T follicular helper cell (primary cell): ENCODE measurements at regions not wholly inside any gene's neighbourhood (a gene's known extent, or its start where the extent isn't known, plus 50 kb on each side); places are given as distances from the start of the nearest gene placed in this dataset.

Source experiments
- DNase-seq: peaks from one replicate; pipeline ENCODE4 v3.0.0-alpha.2; 2020; ENCODE audit warnings: low read depth

DNA sequence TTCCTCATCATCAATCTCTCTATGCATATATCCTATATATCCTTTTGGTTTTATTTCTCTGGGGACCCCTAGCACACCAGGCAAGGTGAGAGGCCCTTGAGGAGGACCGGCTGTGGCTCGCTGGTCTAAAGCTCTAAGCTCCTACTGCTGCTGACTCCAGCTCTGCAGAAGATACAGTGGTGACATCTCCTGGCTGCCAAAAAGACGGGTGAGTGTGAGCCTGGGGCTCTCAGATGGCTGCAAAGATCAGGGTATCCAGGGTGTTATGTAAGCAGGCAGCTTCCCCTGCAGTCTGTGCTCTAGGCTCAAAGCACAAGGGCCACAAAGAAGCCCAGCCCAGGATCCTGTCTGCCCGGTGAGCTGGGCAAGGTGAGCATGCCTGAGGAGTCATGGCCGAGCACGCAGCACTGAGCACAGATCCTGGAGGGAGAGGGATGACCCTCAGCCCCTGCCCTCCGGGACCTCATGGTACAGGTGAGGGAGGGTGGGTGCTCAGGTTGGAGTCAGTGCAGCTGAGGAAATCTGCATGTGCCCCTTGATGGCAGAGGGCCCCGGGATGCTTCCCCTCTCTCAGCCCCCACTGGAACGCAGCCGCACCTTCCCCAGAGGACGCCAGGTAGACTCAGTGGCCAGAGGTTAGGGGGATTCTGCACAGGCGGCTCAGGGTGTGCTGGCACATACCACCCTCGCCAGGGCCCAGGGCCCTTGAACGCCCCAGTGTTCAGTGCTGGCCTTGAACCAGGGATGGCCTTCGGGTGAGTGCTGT is 95.4 kb upstream of the INSIG1 start:
- no peak for DNase-seq

DNA sequence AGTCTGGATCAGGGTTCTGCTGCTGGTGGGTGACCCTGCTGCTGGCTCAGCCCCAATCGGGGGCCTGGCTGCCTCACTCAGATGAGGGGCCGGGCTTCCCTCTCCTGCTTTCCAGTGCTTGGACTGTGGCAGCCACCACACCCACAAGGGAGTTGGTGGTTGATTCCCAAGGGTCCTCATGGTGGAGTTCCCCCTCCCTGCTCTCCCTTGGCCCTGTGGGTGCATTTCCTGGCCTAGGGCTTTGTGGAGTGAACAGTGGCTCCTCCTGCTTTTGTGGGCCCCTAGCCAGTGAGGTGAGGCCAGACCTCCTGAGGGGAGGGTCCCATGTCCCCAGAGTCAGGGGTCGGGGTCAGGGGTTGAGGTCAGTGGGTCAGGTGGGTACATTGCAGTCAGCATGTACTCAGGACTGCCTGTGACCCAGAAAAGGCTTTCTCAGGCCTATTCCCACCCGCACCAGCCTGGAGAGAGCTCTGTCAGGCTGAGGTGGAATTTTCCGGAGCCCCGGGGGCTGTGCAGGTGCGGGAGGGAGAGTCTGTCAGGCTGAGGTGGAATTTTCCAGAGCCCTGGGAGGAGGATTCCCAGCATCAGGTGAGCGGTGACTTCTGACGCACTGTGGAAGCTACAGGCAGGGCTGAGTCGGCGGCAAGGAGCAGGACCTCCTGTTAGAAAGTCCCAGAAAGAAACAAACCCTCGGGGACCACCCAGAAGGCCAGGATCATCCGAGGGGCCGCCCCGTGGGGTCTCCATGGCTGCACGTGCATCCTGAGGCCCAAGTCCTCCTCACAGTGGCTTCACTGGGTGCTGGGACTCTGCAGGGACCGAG is 94.4 kb upstream of the INSIG1 start:
- no peak for DNase-seq

DNA sequence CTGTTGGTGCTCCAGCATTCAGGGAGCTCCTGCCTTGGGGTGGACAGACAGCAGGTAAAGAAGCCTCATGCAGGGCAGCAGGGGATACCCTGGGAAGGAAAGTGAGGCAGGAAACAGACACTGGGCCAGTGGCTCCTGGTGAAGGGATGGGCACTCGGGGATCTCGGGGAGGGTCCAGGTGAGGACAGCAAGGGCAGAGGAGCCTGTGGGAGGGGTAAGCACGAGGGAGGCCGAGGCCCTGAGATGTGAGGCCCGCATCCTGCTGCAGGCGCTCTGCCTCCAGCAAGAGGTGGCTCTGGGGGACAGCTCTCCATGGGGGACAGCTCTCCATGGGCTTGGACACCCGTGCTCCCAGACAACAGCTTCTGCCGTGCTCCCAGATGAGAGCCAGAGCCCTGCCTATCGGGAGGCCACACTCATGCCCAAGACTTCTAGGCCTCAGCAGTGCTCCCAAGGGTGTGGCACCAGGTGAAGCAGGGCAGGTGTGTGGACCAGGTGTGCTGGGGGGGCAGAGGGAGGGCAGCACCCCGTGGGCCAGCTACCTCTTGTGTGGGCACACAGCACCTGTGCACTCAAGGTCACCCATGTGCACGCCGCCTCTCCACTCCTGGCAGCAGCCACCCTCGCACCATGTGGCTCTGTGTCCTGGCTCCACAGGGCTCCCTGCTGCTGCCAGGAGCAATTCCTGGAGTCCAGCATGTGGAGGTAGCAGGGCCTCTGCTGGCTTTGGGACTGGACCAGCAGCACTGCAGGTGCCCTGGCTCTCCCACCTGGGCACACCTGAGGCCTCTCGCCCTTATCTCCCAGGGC is 93.6 kb upstream of the INSIG1 start:
- DNase-seq: no peak

DNA sequence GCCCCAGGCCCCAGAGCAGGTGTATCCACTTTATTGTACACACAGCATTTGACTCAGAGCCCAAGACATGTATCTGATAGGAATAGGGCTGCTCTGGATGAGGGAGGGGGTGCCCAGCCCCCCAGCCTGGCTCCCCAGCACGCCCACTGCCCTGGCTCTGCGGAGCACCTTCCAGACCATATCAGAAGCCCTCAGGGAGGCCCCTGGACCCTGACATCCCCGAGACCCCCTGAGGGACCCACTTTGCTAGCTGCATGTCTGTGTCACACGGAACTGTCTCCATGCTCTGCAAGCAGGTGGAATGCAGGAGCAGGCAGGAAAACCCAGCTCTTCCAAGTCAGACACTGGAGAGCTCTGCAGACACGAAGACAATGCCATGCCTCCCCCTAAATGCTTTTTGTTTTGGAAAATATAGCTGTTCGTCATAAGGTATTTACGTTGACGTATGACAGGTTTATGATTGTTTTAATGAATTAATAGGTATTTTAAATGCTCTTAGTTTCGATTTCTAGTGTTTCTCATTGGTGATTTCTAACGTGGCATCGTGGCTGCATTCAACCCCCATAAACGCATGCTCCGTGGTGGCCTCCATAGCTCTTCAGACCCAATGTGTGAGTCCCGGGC is 92.8 kb upstream of the INSIG1 start:
- no peak for DNase-seq

DNA sequence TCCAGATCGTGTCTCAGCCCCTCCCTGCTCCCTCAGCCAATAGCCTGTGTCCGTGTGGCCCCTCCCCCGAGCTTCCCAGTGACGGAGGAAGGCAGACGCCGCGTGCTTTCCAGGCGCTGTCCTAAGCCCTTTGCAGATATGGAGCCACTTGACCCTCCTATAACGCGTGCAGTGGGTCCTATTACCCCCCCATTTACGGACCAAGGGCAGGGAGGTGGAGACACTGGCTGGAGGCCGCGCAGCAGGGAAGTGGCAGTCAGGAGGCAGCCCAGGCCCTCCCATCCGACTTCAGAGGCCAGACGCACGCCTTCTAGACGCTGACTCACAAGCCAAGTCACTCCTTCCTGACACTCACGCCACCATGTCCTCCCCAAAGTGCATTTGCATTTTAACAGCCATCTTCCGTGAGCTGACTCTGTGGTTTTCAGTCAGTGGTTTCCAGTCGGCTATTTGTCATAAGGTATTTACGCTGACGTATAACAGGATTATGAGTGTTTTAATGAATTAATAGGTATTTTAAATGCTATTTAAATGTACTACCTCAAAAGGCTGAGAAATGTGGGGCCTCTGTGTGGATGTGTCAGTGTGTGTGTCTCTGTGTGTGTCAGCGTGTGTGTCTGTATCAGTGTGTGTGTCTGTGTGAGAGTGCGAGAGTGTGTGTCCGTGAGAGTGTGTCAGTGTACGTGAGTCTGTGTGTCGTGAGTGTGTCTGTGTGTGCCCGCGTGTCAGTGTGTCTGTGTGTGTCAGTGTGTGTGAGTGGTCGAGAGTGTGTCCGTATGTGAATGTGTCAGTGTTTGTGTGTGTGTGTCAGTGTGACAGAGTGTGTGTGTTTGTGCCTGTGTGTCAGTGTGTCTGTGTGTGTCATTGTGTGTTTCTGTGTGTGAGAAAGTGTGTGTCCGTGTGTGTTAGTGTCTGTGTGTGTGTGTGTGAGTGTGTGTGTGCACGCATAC is 92.0 kb upstream of the INSIG1 start:
- DNase-seq: peak; percentile 81

DNA sequence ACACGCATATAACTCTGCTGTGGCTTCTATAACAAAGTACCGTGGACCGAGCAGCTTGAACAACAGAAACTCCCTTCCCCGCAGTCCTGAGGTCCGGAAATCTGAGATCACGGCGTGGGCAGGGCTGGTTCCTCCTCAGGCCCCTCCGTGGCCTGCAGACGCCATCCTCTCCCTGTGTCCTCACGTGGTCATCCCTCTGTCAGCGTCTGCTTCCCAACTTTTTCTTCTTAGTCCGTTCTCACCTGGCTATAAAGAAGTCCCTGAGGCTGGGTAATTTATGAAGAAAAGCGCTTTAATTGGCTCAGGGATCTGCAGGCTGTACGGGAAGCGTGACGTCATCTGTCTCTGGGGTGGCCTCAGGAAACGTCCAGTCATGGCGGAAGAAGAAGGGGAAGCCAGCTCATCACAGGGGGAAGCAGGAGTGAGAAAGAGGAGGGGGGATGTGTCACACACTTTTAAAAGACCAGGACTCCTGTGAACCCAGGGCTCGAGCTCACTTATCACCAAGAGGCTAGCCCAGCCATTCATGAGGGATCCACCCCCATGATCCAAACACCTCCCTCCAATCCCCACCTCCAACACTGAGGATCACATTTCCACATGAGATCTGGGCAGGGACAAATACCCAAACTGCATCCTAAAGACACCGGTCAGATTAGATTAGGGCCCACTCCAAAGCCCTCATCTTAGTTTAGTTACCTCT is 91.2 kb upstream of the INSIG1 start:
- peak; percentile 47 for DNase-seq

DNA sequence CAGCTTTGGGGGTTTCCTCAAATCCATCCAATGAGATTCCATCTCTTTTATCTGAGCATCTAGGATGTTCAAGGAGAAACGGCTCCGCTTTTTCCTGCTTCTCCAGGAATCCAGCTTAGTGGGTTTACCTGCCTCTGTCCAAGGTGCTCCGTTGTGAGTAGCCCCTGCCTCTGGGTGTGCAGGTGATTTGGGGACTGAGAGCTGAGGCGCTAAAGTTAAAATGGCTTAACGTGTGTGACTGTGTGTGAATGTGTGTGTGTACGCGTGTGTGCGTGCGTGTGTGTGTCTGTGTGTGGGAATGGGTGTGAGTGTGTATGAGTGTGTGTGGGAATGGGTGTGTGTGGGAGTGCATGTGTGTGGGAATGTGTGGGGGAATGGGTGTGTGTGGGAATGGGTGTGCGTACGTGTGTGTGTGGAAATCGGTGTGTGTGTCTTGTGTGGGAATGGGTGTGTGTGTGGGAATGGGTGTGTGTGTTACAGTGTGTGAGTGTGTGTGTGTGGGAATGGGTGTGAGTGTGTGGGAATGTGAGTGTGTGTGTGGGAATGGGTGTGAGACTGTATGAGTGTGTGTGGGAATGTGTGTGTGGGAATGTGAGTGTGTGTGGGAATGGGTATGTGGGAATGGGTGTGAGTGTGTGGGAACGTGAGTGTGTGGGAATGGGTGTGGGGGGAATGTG is 90.2 kb upstream of the INSIG1 start:
- DNase-seq: no peak

DNA sequence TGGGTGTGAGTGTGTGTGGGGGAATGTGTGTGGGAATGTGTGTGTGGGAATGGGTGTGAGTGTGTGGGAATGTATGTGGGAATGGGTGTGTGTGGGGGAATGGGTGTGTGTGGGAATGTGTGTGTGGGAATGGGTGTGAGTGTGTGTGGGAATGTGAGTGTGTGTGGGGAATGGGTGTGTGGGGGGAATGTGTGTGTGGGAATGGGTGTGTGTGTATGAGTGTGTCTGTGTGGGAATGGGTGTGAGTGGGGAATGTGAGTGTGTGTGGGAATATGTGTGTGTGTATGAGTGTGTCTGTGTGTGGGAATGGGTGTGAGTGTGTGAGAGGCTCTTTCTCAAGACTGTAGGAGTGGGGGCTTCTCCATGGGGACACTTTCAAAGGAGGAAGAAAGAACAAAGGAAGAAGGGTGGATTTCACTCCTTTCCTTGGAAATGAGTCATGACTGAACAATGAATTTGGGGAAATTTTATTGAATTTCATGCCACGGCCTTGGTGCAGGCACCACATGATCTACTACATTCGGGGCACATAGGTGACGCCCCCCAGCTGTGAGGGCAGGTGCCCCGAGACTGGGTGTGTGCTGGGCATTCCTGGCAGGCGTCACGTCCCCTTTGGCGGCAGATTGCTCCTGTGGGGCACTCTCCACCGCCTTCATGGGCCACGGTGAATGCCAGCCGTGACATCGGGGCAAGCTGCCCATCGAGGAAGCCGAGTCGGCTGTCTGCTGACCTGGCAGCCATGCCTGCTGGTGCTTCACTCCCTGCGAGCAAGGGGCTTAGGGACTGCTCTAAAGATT is 88.8 kb upstream of the INSIG1 start:
- DNase-seq: no peak

DNA sequence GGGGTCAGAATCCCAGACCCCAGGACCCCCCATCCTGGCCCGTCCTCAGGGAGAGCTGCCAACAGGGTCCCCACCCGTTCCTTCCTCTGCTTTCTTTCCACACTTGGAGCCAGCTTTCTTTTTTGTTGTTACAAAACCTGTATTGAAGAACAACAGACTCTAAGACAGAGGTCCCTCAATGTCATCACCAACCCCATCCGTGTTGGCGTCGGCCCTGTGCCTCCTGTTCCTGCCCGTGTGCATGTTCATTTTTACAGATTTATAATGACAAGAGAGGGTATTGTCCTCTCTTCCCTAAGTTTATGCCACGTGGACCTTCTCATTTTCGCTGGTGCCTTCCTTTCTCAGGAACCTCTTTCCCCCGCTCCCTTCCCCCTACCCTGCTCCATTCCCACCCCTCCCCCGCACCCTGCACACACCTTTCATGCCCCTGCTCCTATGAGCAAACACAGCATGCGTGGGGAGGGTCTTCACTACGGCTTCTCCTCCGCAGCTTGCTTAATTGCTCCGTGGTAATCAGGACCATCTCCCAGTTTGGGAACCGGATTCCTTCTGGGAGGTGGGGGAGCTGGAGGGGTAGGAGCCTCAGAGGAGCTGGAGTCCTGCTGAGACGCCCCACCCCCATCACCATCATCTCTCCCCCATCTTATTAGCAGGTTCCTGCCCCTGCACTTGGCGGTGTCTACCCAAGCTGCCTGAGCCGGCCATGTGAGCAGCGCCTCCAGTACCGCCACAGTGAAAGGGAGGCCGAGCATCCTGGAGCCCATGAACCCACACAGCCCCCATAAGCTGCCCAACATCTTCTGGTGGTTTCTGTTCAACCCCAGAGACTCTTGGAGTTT is 88.0 kb upstream of the INSIG1 start:
- no peak for DNase-seq

DNA sequence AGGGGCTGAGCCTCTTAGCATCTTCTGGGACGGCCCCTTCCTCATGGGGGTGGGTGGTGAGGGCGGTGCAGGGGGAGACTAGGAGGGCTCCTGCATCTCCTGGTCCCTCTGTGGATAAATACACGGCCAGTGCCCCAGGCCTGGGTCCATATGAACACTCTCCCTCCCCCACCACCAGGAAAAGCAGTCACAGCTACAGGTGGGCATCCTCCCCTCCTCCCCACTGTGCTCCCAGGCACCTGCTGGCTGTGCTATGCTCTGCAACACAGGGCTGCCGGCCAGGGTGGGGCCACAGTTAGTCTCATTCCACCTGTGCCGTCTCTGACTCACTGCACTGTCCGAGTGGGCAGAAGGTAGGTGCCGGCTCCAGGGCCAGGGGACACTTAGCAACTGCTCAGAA is 87.3 kb upstream of the INSIG1 start:
- no peak for DNase-seq

DNA sequence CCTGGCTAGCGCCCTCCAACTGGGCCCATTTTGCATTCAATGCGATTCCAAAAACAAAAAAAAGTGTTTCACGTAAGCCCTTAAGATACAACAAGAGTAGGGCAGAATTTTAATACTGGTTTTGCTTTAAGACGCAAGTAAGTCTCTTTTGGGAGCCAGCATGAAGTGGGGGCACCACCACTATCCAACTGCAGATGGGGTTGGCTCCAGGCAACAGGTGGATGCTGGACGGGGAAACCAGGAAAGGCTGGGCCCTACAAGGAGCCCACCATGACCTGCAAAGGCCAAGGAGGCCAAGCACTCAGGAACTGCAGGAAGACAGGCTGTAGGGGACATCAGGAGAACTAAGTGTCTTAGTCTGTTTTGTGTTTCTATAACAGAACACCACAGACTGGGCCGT is 86.5 kb upstream of the INSIG1 start:
- no peak for DNase-seq

DNA sequence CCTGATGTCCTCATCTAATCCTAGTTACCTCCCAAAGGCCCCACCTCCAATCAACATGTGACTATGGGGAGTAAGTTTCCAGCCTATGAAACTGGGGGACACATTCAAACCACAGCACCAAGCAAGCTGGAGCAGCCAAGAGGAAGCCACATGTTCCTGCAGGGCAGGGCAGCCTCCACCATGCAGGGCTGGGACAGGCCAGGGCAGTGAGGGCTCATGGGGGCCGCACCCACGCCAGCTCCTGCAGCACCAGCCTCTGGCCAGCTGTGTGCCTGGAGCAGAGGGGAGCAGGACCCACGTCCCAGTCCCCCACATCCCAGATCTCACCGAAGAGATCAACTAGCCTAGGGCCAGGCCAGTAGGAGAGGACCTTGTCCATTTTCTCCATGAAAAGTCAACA is 85.9 kb upstream of the INSIG1 start:
- DNase-seq: no peak

DNA sequence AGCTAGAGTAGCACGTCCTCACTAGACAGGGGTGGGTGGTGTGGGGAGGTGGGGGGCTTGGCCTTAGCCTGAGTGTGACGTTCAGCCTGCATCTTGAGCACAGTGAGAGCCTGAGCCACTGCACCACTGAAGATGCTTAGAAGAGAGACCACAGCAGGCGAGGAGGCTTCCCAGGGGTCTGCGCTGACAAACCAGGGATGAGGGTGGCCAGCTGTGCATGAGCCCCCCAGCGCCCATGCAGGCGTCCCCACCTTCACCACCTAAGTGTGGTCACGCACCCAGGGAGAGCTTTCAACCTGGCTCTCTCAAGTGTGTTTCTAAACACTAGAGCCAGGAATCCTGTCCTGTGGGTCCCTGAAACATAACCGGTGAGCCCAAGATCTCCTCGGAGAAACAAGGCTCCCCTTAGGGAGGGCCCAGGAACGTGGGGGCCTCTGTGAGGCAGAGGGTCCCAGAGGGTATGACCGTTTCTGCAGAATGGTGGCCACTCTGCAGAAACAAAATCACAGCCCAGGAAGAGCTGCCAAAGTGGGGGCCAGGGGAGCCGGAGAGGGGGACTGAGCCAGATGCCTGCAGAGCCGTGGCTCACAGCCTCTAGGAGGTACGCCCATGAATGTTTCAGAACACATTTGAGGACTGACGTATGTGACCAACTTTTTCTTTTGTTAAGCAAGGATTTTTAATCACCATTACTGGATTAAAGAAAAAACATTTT is 85.2 kb upstream of the INSIG1 start:
- DNase-seq: no peak

DNA sequence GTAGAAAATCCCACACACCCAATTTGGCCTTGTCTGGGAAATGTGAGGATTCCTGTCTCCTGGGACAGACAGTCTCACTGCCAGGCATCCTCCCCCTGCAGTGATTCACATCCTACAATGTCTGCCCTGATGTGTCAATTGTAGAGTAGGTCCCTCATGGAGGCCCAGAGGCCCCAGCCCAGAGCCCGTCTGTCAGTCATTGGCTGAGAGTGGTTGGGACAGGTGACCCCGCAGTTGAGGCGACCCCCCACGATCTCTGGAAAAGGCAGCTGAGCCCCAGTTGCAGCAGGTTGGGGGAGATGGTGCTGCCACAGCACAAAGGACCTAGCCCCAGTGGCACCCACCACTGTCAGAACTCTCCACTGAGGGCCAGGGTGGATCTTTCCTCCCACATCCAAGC is 84.3 kb upstream of the INSIG1 start:
- no peak for DNase-seq

DNA sequence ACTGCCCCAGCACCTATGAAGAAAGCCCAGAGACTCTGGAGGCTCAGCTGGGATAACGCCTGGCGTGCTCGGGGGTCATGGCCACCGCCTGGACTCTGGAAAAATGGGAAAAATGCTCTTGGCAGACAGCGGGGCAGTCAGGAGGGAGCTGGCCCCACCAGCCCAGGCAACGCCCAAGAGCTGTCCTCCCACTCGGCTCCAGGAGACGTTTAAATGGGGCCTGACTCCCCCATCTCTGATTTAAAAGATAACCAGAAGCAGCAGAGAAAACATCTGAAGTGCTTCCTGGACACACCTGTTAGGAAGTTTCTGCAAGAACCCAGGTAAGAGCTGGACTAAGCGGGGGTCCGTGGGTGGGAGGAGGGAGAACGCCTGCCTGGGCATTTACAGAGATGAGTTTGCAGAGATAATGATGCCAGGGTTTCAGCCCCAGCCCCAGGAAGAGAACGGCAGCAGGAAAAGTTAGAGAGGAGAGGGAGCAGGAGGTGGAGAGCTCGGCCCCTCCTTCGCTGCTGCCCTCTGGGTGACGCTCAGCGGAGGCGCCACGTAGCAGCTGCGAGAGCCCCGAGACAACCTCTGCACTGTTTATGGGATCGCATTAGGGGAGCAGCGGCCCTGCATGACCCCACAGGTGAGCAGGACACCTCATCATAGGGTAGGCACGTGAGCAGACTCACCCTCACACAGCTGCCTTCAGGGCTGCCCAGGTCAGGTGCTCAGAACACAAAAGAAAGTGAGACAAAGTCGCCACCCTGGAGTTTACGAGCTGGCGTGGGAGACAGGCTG is 83.5 kb upstream of the INSIG1 start:
- DNase-seq: no peak

DNA sequence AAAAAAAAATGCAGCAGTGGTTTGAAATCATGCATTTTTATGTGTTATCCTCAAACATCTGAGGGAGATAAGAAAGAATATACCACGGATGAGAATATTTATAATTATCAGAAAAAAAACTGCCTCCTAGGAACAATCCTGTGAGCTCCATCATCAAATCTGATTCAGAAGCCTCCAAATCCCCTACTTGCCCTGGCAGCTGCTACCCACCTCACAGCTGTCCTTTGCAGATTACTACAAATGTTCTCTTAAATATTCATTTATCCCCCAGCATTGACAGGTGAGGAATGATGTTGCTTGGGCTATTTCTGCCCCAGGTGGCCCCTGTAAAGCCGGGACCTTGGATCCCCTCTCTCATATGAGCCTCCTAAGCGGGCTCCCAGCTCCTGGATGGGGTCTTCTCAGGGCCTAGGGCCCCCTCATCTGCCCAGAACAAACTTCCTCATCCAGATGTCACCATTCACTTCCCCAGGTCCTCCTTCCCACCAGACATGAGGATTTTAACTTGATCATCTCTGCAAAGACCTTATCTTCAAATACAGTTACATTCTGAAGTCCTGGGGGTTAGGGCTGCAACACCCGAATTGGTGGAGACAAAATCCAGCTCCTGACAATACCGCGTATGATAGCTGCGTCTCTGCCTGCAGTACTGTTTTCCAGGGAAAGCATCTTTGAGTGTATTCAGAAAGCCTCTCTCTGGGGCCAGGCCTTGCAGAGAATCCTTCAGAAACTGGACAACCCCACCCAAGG is 81.9 kb upstream of the INSIG1 start:
- no peak for DNase-seq
